ENCODE measurements at regions not wholly inside any gene's neighbourhood (a gene's known extent, or its start where the extent isn't known, plus 50 kb on each side); places are given as distances from the start of the nearest gene placed in this dataset.

GRCh38 chr12:81809829-81810595 lies 50.9 kb upstream of the PPFIA2 start:
- H3K4me3 ChIP-seq, result peak overlapping the region in 1 of 4 donors; percentile 13
- peak in 1 of 2 donors; percentile 13 for DNase-seq (ENCODE audit: low spot score in 2 of 2)
- TF ChIP-seq EP300 (IDR thresholded peaks at IDR 0.05) (peak in 1 of 2 donors; percentile 62), CTCF (IDR thresholded peaks at IDR 0.05) (no peak)
- peak overlapping the region in 2 of 4 donors; percentile 53 to 77 for H3K27ac ChIP-seq
- peaks cover 0 to 28% (median 8%) of the 10 kb centered on the region in 4 donors for H3K4me1 ChIP-seq
- H3K36me3 ChIP-seq, result no peaks in the 10 kb centered on the region
- H3K9me3 ChIP-seq, result no peaks in the 10 kb centered on the region
- no peaks in the 10 kb centered on the region for H3K27me3 ChIP-seq
- 23 to 35% methylated on average over 4 of the region's 4 CpGs for WGBS, 2 donors

GRCh38 chr12:81809113-81809777 lies 50.1 kb upstream of the PPFIA2 start:
- no peak overlapping the region for H3K4me3 ChIP-seq
- no peaks in the 10 kb centered on the region for H3K9me3 ChIP-seq
- TF ChIP-seq EP300 (IDR thresholded peaks at IDR 0.05), result no peak
- DNase-seq (ENCODE audit: low spot score in 2 of 2), result no peak
- peaks cover 0 to 28% (median 8%) of the 10 kb centered on the region in 4 donors for H3K4me1 ChIP-seq
- H3K27ac ChIP-seq, result peak overlapping the region in 1 of 4 donors; percentile 77
- WGBS, 2 donors, result 73 to 80% methylated on average over 4 of the region's 4 CpGs
- no peaks in the 10 kb centered on the region for H3K27me3 ChIP-seq
- no peaks in the 10 kb centered on the region for H3K36me3 ChIP-seq
